ENCODE measurements at regions not wholly inside any gene's neighbourhood (a gene's known extent, or its start where the extent isn't known, plus 50 kb on each side); places are given as distances from the start of the nearest gene placed in this dataset.
A peak's percentile ranks its signal among the peaks of the same experiment; 100 is the strongest.

- no peaks in the 10 kb centered on the region for H3K79me2 ChIP-seq (ENCODE audit: insufficient read depth, low read length)
- BruUV-seq (replicated peaks): no TSS peak
- no peak overlapping the region for H3K4me3 ChIP-seq (replicated peaks in 1 of 2; ENCODE audit: low read depth in 1 of 2, low read length in 2 of 2)
- peaks cover 32 to 55% of the 10 kb centered on the region in 2 experiments for H3K4me1 ChIP-seq (ENCODE audit: control insufficient read depth in 1 of 2, insufficient read depth in 2 of 2, low read length in 2 of 2)
- no peaks in the 10 kb centered on the region for H3K9me2 ChIP-seq (ENCODE audit: insufficient read depth)
- TF ChIP-seq ELF1 (IDR thresholded peaks at IDR 0.05; ENCODE audit: borderline replicate concordance, low read depth): no peak
- peak; percentile 70 for TF ChIP-seq CEBPB (IDR thresholded peaks at IDR 0.05; ENCODE audit: low read depth)
- H3K4me2 ChIP-seq (ENCODE audit: low read length): peak overlapping the region; percentile 31; the same call in 1 of the 2 replicates
- RAD21 ChIA-PET (ENCODE audit: low non-redundant PET in 1 of 2, low total read pairs in 2 of 2, uncharacterized antibody in 2 of 2, unreplicated experiment in 2 of 2): no interaction called here
- H3K27me3 ChIP-seq (ENCODE audit: insufficient read depth, low read length): no peaks in the 10 kb centered on the region
- H2AFZ ChIP-seq (ENCODE audit: low read depth, low read length, poor library complexity, severe bottlenecking): no peak overlapping the region
- intact Hi-C loops (cut with micrococcal nuclease): no loop called here
- DNase-seq (ENCODE audit: low read depth, low spot score): no peak
- H3K9ac ChIP-seq (ENCODE audit: low read length): no peak overlapping the region
- H4K20me1 ChIP-seq (ENCODE audit: insufficient read depth): no peaks in the 10 kb centered on the region
- CTCF ChIA-PET: no interaction called here
- no peak for ATAC-seq
- H3K36me3 ChIP-seq (ENCODE audit: control insufficient read depth in 1 of 2, insufficient read depth in 2 of 2, low read length in 2 of 2): no peaks in the 10 kb centered on the region
- POLR2A ChIA-PET: no interaction called here
- no peaks in the 10 kb centered on the region for H3K9me3 ChIP-seq (ENCODE audit: control insufficient read depth in 1 of 2, insufficient read depth in 1 of 2, low read depth in 1 of 2, low read length in 2 of 2)
- H3K27ac ChIP-seq (ENCODE audit: low read depth, low read length): peak overlapping the region; percentile 38; the same call in 1 of the 2 replicates
Measured at GRCh38 chr18:22827216-22827615, 105.9 kb upstream of the RBBP8 start.

GRCh38 chr18:22827741-22828140 is 105.4 kb upstream of the RBBP8 start:
- no peak for ATAC-seq
- intact Hi-C loops (cut with micrococcal nuclease): no loop called here

More at GRCh38 chr18:22827741-22828140, 105.4 kb upstream of the RBBP8 start:
- H3K9me2 ChIP-seq (ENCODE audit: insufficient read depth): no peaks in the 10 kb centered on the region
- H3K27me3 ChIP-seq (ENCODE audit: insufficient read depth, low read length): no peaks in the 10 kb centered on the region
- H2AFZ ChIP-seq (ENCODE audit: low read depth, low read length, poor library complexity, severe bottlenecking): no peak overlapping the region
- H3K4me1 ChIP-seq (ENCODE audit: control insufficient read depth in 1 of 2, insufficient read depth in 2 of 2, low read length in 2 of 2): peaks cover 27 to 49% of the 10 kb centered on the region in 2 experiments
- ChIA-PET POLR2A (no interaction called here), RAD21 (ENCODE audit: low non-redundant PET in 1 of 2, low total read pairs in 2 of 2, uncharacterized antibody in 2 of 2, unreplicated experiment in 2 of 2) (no interaction called here), CTCF (no interaction called here)
- H3K9me3 ChIP-seq (ENCODE audit: control insufficient read depth in 1 of 2, insufficient read depth in 1 of 2, low read depth in 1 of 2, low read length in 2 of 2): no peaks in the 10 kb centered on the region
- BruUV-seq (replicated peaks): no TSS peak
- H3K79me2 ChIP-seq (ENCODE audit: insufficient read depth, low read length): no peaks in the 10 kb centered on the region
- no peak overlapping the region for H3K9ac ChIP-seq (ENCODE audit: low read length)
- no peak for DNase-seq (ENCODE audit: low read depth, low spot score)
- H3K4me2 ChIP-seq (ENCODE audit: low read length): peak overlapping the region; percentile 31
- TF ChIP-seq YY1 (IDR thresholded peaks at IDR 0.05; ENCODE audit: extremely low read depth, insufficient replicate concordance, low read depth, low read length) (no peak), ELF1 (IDR thresholded peaks at IDR 0.05; ENCODE audit: borderline replicate concordance, low read depth) (no peak), REST (IDR thresholded peaks at IDR 0.05; ENCODE audit: low read depth) (no peak), EZH2phosphoT487 (IDR thresholded peaks at IDR 0.05; ENCODE audit: borderline replicate concordance) (no peak)
- H3K27ac ChIP-seq (ENCODE audit: low read depth, low read length): peak overlapping the region; percentile 44; the same call in 1 of the 2 replicates
- H4K20me1 ChIP-seq (ENCODE audit: insufficient read depth): no peaks in the 10 kb centered on the region
- H3K36me3 ChIP-seq (ENCODE audit: control insufficient read depth in 1 of 2, insufficient read depth in 2 of 2, low read length in 2 of 2): no peaks in the 10 kb centered on the region
- H3K4me3 ChIP-seq (replicated peaks in 1 of 2; ENCODE audit: low read depth in 1 of 2, low read length in 2 of 2): no peak overlapping the region

All from HCT116 (cell line).